ENCODE measurements at regions not wholly inside any gene's neighbourhood (a gene's known extent, or its start where the extent isn't known, plus 50 kb on each side); places are given as distances from the start of the nearest gene placed in this dataset.
A peak's percentile ranks its signal among the peaks of the same experiment; 100 is the strongest.
"Not testable (repeated sequence)": the region's sequence is repeated elsewhere in the genome, so short reads cannot be mapped to it uniquely, and the experiment has no call there.

DNA sequence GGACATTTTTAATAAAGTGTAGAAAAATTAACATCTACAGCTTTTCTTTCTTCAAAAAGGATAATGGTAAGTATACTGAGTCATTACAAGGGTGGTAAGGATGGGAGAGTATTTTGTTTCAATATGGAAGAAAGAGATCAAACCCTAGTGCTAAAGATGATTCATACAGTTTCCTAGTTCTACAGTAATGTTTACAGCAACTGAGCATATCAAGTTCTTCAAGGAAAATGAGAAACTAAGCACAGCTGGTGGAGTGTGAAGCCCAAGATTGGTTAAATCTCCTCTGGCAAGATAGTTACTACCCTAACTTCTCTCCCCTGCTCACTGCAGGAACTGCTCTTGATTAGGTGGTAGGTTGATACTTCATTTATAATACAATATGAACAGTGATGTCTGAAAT is 467.5 kb downstream of the XIRP2 start:
- no peak for DNase-seq (ENCODE audit: low spot score)

DNA sequence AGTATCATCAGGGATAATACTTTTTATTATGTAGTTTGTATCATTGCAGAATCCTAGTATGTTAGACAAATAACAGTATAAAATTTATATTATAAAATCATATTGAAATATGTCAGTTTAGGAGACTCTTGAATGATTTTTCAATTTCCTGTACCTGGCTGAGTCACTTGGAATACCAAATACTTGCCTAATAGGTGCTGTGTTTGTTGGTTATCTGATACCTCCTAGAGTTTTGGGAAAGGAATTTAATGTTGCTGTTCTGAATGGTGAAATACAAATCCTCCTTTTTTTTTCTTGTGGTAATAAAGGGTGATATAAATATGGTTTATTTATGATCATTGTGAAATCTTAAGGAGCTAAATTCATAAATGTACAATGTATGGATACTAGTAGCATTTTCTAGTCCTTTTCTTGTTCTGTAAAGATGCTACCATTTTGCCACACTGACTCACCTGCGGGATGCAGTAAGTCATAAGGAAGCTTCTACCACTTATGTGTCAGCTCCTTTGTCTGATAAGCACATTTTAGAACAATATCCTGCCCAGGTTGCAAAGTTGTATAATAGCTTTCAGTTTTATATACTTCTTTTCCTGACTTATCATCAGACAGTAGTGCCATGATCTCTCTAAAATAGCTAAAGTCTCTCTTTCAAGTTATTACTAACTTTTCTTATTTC is 465.5 kb downstream of the XIRP2 start:
- peak; percentile 12 for DNase-seq (ENCODE audit: low spot score)

DNA sequence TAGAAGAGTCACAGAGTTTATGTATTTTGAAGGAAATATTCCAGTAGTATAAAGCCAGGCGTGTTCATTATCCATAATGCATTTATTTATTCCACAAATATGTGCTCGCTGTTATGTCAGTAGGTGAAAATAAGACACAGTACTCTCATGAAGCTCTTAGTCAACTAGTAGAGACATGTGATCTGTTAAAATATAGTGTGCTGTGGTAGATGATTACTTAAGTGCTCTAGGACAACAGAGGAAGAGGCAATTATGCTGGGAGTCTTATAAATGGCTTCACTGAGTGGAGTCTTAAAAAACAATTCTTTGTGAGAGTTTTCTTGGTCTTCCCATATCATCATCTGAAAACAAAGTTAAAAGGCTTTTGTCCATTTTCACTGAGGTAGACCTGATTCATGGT is 457.3 kb downstream of the XIRP2 start:
- no peak for DNase-seq (ENCODE audit: low spot score)

DNA sequence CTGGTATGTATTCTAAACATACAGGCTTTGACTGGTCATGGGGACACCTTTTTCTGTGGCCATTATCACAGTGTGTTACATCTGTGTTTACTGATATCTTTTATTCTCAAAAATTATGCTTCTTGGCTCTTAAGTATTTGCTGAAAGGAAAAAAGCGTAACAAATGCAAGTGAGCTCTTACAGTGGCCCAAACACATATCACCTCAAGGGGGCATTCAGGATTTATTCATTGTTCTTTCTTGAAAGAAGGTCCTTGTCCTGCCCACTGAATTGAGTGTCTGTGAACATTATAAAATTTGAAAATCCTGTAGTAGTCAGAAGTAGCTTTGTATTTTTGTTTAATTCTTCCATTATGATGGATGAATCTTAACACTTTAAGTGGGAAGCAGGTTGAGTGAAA is 454.5 kb downstream of the XIRP2 start:
- no peak for DNase-seq (ENCODE audit: low spot score)

DNA sequence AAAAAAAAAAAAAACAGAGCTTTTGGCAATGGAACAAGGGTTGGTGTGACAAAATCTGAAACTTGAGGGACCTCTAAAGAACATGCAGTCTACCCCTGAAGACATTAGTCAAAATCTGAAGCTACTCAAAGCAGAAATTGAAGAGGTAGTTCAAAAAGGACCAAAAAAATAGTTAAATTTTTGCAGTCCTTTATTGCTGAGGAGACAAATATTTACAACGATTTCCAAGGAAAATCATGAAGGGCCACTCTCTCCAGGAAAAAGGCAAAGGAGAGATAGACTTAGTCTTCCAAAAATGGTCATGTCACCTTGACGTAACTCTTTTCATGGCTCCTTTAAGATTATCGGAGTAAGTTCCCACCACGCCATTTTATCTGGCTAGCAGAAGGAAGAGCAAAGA is 452.0 kb downstream of the XIRP2 start:
- no peak for DNase-seq (ENCODE audit: low spot score)

DNA sequence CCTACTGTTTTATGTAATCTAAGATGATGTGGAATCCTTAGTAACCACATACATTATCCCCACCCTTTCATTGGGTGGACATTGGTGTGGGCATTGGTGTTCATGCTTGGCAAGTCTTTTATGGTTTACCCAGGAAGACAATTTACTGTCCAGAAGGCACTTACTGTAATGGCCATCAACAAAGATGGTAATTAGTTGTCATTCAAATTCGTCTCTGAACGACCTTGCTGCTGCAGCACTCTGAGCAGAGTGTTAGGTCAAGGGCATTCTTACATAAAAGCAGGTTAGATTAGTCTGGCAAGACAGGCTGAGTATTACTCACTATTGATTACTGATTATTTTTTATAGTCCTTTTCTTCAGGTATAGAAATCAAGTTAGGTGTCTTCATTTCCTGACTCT is 447.9 kb downstream of the XIRP2 start:
- DNase-seq (ENCODE audit: low spot score), result no peak

DNA sequence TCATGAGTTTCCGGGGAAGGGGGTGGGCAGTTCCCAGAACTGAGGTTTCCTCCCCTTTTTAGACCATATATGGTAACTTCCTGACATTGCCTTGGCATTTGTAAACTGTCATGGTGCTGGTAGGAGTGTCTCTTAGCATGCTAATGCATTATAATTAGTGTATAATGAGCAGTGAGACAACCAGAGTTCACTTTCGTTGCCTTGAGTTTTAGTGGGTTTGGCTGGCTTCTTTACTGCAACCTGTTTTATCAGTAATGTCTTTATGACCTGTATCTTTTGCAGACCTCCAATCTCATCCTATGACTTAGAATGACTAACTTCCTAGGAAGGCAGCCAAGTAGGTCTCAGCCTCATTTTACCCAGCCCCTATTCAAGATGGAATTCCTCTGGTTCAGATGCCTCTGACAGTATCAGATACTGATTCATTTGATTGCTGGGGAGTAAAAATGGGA is 447.3 kb downstream of the XIRP2 start:
- DNase-seq (ENCODE audit: low spot score), result no peak

DNA sequence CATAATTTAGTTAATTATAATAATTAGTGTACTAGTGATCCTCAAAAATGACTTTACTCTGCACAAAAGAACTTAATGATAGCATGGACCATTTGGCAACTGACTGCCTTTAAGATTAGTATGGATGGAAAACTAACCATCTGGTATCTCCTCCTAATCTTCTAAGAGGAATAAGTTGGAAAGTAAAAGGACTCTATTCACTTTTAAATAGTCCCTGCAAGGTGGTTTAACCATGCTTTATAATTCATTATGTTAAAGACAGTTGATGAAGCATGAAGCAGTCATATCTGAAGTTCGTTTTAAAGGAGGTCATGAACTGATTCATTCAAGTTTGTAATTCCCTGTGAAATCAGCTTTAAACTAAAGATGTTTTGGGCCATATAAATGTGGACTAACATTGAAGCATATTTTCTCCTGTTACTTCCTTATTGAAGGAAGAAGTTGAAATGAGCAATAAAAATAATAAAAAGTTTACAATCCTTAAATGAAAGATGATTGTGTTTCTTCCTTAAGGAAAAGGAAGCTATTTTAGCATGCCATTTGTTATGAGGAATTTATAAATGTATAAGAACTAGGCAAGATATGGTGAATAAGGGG is 446.0 kb downstream of the XIRP2 start:
- no peak for DNase-seq (ENCODE audit: low spot score)

DNA sequence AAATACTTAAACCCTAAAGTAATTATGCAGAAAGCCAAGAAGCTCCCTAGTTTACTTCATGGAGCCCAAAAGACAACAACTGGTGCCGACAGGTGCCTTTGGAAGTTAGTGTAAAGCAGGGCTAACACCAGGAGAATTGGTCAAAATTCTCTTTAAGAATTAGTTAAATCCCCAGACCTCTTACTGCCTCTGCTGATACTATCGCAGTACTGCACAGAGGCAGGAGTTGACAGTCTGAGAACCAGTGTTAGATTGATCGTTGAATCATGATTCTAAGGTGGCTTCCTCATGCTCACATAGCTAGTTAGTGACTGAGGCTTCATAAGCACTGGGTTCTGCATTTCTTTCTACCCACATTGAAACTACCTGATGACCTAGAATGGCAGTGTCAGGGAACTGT is 445.0 kb downstream of the XIRP2 start:
- DNase-seq (ENCODE audit: low spot score), result no peak

DNA sequence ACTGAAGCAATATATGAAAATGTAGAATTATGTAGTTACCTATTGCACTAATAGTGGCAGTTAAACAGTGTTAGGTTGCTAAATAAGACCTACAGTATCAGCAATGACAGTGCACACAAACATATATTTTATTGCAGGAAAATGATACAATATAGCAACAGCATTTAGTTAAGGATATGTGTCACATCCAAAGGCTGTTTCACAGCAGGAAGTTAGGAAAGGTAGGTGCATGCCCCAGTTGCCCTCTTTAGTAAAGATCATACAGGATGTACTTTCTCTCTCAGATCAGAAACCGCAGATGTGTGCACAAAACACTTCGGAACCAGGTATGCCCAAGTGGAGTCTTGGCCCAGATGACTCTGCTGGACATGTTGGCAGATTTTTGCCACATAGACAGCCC is 444.1 kb downstream of the XIRP2 start:
- no peak for DNase-seq (ENCODE audit: low spot score)

DNA sequence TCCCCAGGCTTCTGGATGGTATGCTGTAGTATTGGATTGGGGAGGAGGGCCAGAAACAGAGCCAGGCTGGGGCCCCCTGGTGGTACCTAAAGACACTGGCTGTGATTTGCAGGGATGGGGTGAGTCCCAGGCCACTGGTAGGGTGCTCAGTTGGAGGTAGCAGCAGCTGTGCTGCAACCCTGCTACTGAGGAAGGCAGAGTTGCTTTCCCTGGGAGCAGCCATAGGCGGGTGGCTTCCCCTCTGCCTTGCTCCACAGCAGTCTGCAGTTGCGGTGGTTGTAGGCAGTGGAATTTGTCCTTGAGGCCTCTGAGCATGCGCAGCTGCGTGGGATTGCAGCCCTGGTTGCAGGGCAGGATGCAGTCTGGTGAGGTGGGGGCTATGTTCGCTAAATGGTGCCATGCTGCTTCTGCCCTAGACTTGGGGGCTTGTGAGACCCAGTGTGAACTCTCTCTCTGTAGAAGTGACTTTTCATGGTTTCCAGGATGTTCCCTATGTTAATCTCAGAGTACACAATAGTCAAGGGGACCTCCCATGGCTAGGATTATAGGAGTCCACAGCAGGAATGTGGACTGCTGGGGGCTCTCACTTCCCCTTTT is 443.5 kb downstream of the XIRP2 start:
- peak; percentile 70 for DNase-seq (ENCODE audit: low spot score)

DNA sequence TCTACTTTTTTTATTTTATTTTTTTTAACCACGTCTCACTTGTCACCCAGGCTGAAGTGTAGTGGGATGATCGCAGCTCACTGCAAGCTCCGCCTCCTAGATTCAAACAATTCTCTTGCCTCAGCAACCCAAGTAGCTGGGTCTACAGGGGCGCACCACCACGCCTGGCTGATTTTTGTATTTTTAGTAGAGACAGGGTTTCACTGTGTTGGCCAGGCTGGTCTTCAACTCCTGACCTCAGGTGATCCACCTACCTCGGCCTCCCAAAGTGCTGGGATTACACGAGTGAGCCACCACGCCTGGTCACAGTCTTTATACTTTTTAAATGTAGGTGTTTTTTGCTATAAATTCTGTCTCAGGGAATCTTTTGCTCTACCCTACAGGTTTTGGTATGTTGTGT is 440.5 kb downstream of the XIRP2 start:
- DNase-seq (ENCODE audit: low spot score), result not testable (repeated sequence)

DNA sequence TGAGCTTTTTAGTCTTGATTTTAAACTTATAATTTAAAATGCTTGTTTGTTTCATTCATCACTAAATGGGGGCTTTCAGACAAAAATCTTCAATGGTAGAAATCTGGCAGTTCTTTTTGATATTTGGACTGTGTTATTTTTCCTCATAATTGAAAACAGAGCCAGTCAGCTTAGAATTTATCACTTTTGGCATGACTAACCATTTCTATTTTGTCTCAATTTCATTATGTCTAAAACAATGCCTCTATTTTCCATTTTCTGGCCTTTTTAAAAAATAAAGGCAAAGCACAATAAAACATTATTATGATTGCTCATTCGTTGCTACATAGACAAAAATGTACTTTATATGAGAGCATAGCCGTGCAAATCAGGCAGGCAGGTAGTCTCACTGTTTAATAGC is 434.5 kb downstream of the XIRP2 start:
- no peak for DNase-seq (ENCODE audit: low spot score)

DNA sequence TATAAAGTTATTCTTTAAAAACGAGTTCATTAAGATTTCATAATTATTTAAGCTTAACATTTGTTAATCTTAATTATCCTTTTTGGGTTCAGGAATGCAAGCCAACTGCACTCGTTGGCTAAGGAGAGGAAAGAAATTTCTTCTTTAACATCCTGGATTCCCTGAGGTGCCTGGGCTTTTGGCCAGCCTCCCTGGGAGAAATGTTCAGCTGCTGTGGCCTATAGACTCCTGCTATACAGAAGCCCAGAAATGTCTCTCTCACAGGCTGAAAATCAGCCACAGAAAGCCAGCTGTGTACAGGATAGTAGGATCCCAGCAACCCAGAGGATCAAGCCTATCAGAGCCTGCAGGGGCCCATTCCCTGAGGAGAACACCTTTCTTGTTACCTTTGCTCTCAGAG is 430.3 kb downstream of the XIRP2 start:
- DNase-seq (ENCODE audit: low spot score), result no peak

DNA sequence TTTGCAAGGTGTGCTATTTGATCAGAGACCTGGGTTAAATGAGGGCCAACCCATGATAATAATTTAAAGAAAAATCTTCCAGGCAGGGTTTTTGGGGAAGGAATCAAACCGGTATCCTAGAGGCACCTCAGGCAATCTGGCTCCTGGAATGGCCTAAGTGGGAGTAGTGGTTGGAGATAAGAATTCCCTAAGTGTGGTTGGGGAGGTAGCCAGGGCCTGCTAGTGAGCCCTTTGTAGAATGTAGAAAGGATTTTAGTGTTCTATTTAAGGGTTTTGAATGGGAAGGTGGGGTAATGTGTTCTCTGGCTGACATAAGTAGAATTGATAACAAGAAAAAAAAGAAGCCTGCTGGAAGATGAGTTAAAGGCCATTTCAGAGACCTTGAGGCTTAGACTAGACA is 422.2 kb downstream of the XIRP2 start:
- peak; percentile 12 for DNase-seq (ENCODE audit: low spot score)

All from iPS-NIHi11 (cell line).